HG03060 (cell line): ENCODE measurements at regions not wholly inside any gene's neighbourhood (a gene's known extent, or its start where the extent isn't known, plus 50 kb on each side); places are given as distances from the start of the nearest gene placed in this dataset.
"Not testable (repeated sequence)": the region's sequence is repeated elsewhere in the genome, so short reads cannot be mapped to it uniquely, and the experiment has no call there.

Experiments
- ATAC-seq: cut with Tn5 transposase; IDR thresholded peaks from one replicate; pipeline ENCODE4 v1.9.1; 2021; ENCODE audit warnings: low read depth, moderate number of reproducible peaks; ENCODE audit not compliant: unreplicated experiment

DNA sequence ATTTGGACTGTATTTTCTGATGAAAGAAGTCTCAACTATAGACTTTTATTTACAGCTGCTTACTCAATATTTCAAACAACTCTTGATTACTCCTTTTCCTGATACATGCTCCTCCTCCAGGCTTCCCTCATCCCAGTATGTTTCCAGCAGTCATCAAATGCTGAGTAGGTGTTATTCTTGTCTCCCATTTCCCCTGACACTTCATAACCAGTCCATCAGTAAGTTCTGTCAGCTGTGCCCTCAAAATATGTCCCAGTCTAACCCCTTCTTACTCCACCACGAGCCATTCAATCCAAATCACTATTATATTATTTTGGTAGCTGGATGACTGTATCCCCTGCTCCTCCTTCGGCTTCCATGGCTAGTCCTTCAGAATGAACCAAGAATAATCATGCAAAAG, 189.1 kb upstream of the DTNA start:
- no peak for ATAC-seq

DNA sequence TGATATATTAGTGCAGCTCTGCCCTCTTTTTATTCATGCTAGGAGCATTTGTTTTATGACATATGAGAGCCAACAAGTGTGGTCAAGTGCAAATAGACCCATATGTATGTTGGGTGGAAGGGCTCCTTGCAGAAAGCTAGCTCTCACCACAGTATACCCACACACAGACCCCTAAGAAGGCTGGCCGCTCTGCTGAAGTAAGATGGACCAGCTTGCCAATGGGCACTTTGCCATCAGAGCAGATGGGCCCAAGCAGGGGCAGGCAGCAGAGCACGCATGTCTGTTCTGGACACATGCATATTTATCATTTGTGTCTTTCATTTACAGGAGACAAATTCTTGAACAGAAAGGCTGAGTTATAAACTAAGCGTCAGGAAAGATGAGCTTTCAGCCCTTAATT, 187.5 kb upstream of the DTNA start:
- ATAC-seq: no peak

DNA sequence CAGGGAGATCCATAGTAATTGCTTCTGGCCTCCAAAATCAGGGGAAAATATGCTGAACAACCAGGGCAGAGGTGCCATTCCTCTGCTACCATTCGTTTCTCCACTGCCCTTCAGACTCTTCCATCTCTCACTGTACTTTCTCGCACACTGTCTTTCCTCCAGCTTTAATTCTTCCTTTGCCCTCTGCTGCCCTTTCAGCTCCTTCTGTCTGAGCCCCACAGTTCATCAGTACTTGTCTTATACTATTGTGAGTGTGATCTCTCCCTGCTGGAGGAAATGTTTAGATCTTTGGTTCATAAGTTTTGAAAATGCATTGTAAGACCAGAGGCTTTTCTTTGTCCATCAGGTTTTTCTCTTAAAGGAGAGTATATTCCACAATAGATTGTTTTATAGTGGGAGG, 184.9 kb upstream of the DTNA start:
- ATAC-seq: no peak

DNA sequence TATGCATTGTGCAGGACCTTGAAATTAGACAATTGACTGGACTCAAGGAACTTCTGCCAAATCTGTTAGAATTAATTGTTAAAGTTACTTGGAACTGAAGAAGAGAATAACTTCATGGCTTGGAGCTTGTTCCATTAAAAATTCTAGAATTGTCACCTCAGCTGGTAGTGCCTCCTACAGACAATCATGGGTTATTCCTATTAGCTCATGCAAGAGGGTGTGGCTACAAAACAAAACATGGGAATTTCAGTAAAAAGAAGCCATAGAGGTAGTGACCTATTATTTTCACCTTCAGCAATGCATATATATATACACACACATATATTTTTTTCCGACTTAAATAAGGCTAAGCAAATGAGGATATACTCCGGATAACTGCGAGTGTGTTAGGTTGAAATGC, 181.9 kb upstream of the DTNA start:
- no peak for ATAC-seq

DNA sequence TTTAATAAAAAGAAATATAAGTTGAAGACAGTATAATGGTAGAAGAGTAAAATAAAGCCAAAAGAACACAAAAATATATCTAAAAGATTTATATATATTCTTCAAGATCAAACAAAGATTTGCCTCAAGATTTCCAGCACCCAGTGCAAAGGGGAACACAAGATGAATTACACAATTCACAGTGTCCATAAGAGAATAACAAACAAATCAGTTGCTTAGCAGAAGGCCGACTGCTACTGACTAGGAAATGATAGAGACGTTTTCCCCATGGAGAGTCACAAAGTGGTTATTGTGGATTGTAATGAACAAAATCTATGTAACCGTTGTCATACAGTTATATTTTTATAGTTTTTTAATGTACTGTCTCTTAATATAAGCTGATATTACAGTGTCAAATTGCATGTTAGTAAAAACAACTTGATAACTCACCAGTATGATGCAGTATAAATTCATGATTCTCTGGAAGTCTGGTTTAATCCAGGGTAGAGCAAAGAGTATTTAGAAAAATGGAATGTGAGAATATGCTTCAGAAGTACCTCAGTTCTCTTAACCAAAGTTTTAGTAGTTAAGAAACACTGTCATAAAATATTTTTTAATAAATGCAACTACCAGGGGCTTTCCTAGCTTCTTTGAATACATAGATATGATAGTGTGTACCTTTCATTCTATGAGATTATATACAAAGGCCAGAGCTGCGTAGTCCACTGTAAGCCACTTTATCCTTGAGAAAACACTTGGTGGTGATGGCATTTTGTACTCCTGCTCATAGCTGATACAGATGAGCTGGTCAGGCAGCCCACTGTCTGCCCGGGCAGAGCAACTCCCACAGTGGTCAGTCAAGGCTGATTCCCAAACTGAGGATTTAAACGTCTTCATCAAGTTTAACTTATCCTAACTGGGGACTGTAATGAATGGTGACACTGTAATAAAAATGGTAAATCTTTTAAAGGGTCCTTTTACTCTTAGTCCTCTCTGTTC, 180.5 kb upstream of the DTNA start:
- ATAC-seq: no peak

DNA sequence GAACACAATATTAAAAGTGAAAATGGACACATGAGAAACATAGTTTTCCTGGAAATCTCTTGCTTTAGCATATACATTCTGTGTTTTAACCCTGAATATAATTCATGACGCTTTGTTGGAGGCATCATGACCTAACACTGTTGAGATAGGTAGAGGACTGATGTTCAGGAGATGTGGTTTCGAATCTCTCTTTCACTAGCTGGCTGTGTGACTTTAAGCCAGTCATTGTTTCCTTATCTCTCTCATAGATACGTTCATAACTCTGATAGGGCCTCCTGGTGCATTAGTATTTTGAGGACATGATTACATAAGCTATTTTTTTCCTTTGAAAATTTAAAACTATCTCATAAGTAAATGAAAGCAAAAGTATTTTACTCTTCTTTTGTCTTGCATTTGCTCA, 179.0 kb upstream of the DTNA start:
- ATAC-seq: no peak

DNA sequence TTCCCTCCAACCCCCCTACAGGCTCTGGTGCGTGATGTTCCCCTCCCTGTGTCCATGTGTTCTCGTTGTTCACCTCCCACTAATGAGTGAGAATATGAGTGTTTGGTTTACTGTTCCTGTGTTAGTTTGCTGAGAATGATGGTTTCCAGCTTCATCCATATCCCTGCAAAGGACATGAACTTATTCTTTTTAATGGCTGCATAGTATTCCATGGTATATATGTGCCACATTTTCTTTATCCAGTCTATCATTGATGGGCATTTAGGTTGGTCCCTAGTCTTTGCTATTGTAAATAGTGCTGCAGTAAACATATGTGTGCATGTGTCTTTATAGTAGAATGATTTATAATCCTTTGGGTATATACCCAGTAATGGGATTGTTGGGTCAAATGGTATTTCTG, 175.5 kb upstream of the DTNA start:
- not testable (repeated sequence) for ATAC-seq

DNA sequence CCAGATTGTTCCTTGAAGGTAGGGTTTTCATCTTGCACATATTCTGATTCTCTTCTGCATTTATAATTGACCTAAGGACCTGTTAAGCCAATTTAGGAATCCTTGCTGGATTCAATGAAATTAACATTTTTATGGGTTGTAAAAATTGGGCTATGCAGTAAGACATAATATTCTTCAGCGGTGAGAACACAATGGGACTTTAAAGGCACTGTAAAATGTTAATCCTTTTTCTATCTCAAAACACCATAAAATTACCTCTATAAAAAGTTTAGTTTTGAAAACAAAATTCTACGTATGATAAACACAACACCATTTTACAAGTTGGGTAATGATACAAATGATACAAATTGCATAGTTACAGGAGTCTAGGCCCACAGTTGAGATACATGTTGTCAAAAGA, 169.2 kb upstream of the DTNA start:
- ATAC-seq: no peak

DNA sequence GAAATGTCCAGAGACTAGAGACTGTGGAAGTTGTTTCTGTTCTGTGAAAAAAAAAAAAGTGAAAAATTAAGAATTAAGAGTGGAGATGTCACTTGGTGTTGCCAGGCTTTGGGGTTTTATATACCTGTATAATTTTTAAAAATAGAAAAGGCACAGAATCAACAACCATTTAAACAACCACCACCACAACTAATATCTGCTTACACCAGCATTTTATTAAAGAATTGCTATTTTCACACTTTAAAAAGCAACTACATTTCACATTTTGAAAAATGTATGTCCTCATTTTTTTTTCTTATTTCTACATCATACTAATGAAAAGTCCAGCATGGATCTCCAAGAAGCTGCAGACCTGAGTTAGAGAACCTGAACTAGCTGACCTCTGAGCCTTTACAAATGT, 167.5 kb upstream of the DTNA start:
- no peak for ATAC-seq

DNA sequence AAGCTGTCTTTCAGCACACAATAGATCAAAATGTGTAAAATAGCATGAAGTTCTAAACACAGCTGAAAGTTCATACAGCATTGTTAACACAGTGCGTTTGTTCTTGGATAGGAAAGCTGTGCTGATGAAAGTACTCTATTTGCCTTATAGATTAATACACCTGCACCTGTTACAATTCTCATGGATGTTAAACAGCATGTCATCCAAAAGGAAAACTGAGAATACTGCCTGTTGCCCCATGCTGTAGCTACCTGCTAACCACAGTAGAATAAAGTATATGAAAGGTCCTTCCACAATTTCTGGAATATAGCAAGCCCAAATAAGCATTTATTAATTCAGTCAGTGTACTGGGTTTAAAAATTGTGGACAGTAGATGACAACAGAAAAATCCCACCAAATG, 166.7 kb upstream of the DTNA start:
- ATAC-seq: no peak

DNA sequence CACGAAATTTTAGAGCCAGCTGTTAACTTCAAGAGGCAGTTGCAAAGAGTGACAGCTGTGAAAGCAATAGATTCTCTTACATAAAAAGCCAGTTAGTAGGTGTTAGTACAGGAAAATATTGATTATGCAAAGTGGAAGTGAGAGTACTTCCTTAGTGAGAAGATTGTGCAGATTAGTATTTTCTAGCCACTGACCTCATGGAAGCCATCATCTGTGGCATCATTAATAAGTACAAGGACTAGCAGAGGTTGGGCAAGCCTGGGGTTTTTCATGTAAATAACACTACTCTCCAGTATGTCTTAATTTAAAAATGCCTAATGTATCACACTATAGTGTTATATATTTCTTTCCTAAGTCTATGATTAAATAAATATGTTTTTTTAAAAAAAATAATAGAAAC, 166.2 kb upstream of the DTNA start:
- ATAC-seq: no peak

DNA sequence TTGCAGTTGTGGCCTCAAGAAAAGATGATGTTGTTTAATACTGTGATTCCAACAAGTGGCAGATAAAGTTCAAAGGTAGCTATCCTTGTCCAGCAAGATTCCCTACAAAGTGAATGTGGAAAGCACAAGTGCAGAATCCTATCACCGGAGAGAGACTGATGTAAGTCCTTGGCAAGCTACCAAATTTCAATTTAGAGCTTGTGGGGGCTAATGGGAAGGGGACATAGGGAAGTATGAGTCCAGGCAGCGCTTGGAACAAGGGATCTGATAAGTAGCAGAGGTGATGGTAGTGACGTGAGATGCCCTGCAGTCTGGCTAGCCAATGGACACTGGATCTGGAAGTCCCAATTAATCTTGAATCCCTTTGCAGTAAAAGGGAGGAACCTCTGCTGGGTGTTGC, 165.2 kb upstream of the DTNA start:
- ATAC-seq: no peak

DNA sequence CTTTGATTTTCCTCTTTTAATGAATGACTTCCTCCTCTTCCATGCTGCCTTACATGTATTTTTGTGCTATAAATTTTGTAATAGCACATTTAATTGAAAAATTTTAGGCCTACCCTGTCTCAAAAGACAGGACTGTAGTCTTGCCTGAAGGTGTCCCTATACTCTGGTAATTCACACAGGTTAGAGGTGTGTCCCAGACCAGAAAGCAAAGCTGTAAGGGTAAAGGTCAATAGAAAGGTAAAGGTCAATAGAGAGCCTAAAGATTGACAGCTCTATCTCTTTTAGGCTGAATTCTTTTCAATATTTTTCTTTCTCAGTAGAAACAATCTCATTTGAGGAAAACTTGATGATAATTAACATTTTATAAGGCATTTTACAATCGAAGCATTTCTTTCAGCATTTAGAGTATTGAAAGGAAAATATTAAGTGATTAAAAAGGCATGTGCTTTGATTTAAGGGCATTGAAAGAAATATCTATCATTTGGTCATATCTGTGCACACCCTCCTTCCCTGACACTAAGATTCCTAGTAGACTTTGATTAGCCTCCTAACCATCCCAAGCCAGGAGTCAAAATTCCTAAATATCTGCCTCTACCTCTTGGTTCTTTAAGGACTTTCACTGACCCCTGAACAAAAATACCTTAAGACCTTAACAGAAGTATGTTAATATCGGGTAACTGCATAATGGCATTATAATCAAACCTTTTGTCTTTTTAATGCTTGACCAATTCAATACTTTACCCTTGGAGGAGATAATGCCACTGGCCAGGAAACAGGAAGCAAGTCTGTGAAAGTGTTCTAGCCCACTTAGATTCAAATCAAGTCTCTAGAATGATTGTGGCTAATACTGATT, 161.8 kb upstream of the DTNA start:
- no peak for ATAC-seq

DNA sequence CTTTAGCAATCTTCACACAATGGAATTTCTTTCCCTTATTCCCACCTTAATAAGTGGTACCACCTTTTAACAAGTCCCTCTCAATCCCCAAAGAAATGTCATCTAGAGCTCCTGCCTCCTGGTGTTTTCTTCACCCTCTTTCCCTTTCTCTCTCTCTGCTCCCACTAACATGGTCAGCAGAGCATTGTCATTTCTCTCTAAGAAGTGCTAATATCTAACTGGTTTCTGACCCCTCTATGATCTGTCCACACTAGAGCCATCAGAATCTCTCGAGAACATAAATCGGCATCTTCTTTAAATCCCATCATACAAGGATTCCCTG, 161.2 kb upstream of the DTNA start:
- ATAC-seq: no peak

DNA sequence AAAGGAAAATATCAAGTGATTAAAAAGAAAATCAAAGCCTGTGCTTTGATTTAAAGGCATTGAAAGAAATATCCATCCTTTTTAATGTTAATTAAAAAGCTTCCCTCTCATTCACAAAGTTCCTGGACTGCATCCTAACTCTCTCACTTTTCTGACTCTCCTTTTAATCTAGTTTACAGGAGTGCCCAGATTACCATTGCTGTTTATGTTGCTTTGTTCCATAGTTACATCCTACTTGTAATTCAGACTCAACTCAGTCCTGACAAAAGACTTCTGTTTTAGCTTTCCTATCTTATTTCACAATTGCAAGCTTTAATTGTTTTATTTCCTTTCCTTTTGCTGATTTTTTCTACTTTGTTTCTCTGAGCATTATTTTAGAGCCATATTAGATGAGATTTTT, 160.7 kb upstream of the DTNA start:
- no peak for ATAC-seq

DNA sequence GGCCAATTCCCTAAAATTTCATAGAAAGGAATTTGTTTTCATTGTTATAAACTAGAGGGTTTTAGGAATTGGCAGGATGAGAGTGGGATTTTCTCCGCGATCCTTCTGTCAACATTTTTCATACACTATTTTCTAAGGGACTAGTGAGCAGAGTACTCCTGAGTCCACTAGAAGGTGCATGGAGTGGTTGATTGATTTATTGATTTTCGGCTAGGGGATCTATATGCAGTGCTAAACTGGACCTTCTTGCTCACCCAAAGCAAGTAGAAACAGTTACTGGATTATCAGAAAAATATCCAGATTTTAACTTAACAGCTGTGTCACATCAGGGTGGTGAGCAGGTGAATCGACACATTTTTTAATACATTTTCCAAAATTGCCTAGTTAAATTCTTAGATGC, 159.9 kb upstream of the DTNA start:
- no peak for ATAC-seq

DNA sequence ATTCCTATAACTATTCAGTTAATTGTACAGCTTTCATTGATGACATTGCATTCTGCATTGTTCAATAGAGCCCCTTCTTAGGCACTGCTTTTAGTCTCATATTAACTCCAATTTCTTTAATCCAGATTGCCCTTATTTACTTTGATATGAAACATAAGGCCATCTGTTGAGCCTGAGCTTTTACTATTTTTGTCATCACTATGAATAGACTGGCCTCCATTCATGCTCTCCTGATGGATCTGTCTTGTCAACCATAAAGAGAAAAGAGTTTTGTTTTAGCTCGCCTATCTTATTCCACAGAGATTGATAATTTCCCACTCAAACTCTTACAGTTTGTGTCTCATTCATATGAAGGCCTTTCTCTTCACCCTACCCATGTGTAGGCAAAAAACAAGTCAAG, 159.2 kb upstream of the DTNA start:
- no peak for ATAC-seq

DNA sequence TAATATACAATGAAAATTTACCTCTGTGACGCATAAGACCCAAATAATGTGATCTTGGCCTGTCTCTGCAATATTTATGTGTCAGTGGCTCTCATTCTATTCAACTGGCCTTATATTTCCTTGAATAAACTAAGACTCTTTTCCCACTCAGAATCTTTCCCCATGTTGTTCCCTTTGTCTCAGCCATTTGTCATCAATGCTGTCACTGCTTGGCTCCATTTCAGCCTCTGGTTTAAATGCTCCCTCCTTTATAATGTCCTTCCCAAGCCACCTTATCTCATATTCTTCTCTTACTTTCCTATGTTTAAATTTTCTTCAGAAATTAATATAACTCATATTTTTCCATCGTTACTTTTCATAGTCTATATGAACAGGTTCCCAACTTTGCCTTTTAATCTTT, 158.3 kb upstream of the DTNA start:
- ATAC-seq: no peak

DNA sequence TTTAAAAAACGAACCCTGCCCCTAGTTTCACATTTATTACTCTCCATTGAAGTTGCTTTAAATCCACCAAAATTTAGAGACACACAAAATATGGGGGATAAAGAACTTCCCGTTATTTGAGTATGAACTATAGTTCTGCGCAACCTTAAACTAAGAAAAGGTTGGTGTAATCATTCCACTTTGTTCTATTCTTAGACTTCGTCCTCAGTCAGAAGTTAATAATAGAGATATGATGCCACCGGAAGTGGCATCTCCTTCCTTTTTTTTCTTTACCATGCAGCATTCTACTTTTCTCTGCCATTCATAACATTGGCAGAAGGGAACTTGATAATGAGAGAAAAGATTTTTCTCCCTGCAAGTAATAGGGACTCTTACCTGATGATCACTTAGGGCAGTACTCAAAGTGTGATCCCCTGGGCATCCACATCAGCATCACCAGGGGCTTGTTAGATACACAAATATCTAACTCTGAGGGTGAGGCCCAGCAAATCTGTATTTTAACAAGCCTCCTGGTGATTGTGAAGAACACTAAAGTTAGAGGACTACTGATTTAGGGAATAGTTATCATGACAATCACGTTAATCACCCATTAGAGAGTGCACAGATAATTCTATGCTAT, 147.7 kb upstream of the DTNA start:
- no peak for ATAC-seq

DNA sequence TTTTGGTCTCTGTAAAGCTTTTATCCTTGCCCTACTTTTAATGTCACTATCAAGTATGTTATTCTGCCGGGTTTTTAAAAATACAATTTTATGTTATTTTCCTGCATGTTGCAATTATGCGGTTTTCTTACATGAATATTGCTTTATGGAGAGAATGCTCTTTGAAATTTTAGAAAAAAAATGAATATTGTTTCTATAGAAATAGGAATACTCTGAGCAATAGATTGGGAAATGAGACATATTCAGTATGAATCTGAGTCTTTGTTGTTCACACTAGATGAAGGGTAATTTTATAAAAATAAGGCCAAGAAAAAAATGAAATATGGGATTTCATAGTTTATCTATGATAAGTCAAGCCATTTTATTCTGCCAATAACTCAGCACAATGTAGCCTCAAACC, 142.2 kb upstream of the DTNA start:
- no peak for ATAC-seq

DNA sequence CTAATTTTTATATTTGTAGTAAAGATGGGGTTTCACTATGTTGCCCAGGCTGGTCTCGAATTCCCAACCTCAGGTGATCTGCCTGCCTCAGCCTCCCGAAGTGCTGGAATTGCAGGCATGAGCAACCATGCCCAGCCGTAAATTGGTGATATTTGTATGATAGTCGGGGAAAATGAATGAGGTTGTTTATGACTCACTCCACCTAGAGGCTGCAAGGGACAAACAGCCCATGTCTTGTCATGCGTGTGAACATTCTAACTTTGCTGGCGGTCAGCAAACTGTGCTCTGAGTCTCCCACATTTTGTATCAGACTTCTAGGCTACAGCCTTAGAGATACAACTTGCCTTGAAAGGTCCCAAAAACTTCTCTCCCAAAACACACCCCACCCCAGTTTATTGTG, 133.5 kb upstream of the DTNA start:
- ATAC-seq: no peak
